ENCODE measurements at regions not wholly inside any gene's neighbourhood (a gene's known extent, or its start where the extent isn't known, plus 50 kb on each side); places are given as distances from the start of the nearest gene placed in this dataset.

GRCh38 chr2:15786003-15786654 lies 154.2 kb upstream of the MYCN start:
- Histone ChIP-seq H3F3A (ENCODE audit: insufficient read depth, low read length) (no peaks in the 10 kb centered on the region), H3K4me1 (ENCODE audit: low read length) (no peaks in the 10 kb centered on the region)

DNA sequence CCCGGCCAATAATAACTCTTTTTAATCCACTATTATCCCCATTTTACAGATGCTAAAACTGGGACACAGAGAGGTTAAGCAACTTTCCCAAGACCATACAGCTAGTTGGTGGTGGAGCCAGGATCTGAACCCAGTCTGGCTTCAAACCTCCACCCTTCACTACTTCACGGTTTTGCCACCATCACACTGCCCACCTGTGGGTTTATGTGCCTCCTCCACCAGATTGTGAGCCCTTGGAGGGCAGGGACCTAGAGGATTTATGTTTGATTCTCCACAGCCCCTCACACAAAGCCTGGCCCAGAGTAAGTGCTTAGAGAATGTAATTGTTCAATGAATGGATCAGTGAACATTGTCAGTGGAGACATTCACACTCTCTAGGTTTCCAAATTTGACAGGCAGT lies 153.4 kb upstream of the MYCN start:
- H3K27me3 ChIP-seq (replicated peaks; ENCODE audit: insufficient read depth, low read length) = no peaks in the 10 kb centered on the region
- no peak for DNase-seq
- H3F3A ChIP-seq (ENCODE audit: insufficient read depth, low read length) = no peaks in the 10 kb centered on the region
- H3K79me2 ChIP-seq (ENCODE audit: low read length) = no peaks in the 10 kb centered on the region
- no peak overlapping the region for H3K27ac ChIP-seq (ENCODE audit: low read length)
- H4K20me1 ChIP-seq (ENCODE audit: insufficient read depth, low read length) = no peaks in the 10 kb centered on the region
- H3K36me3 ChIP-seq (replicated peaks; ENCODE audit: insufficient read depth, low read length) = no peaks in the 10 kb centered on the region
- H3K4me1 ChIP-seq (ENCODE audit: low read length) = no peaks in the 10 kb centered on the region
- no peak for TF ChIP-seq EZH2phosphoT487 (IDR thresholded peaks at IDR 0.05; ENCODE audit: low read length)
- TF ChIP-seq, protein P1, sequence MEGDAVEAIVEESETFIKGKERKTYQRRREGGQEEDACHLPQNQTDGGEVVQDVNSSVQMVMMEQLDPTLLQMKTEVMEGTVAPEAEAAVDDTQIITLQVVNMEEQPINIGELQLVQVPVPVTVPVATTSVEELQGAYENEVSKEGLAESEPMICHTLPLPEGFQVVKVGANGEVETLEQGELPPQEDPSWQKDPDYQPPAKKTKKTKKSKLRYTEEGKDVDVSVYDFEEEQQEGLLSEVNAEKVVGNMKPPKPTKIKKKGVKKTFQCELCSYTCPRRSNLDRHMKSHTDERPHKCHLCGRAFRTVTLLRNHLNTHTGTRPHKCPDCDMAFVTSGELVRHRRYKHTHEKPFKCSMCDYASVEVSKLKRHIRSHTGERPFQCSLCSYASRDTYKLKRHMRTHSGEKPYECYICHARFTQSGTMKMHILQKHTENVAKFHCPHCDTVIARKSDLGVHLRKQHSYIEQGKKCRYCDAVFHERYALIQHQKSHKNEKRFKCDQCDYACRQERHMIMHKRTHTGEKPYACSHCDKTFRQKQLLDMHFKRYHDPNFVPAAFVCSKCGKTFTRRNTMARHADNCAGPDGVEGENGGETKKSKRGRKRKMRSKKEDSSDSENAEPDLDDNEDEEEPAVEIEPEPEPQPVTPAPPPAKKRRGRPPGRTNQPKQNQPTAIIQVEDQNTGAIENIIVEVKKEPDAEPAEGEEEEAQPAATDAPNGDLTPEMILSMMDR (IDR thresholded peaks at IDR 0.05; ENCODE audit: low read length) = no peak
- no peak for TF ChIP-seq EZH2 (optimal IDR thresholded peaks at IDR 0.05; ENCODE audit: low read depth, low read length)
- no peak overlapping the region for H3K4me3 ChIP-seq (ENCODE audit: low read length)
- H3K4me2 ChIP-seq (ENCODE audit: low read depth, low read length) = no peak overlapping the region
- H3K9ac ChIP-seq (ENCODE audit: low read length) = no peak overlapping the region
- H3K9me2 ChIP-seq (replicated peaks; ENCODE audit: insufficient read depth, low read length) = no peaks in the 10 kb centered on the region
- H2AFZ ChIP-seq (ENCODE audit: low read length) = no peak overlapping the region
- no peaks in the 10 kb centered on the region for H3K9me3 ChIP-seq (replicated peaks; ENCODE audit: insufficient read depth, low read length)

More at GRCh38 chr2:15786003-15786654, 154.2 kb upstream of the MYCN start:
- Histone ChIP-seq H3K9me3 (replicated peaks; ENCODE audit: insufficient read depth, low read length) (no peaks in the 10 kb centered on the region), H3K27ac (ENCODE audit: low read length) (no peak overlapping the region), H3K4me2 (ENCODE audit: low read depth, low read length) (no peak overlapping the region), H3K36me3 (replicated peaks; ENCODE audit: insufficient read depth, low read length) (no peaks in the 10 kb centered on the region), H3K9me2 (replicated peaks; ENCODE audit: insufficient read depth, low read length) (no peaks in the 10 kb centered on the region), H4K20me1 (ENCODE audit: insufficient read depth, low read length) (no peaks in the 10 kb centered on the region), H2AFZ (ENCODE audit: low read length) (no peak overlapping the region), H3K4me3 (ENCODE audit: low read length) (no peak overlapping the region), H3K9ac (ENCODE audit: low read length) (no peak overlapping the region), H3K79me2 (ENCODE audit: low read length) (no peaks in the 10 kb centered on the region), H3K27me3 (replicated peaks; ENCODE audit: insufficient read depth, low read length) (no peaks in the 10 kb centered on the region)
- DNase-seq = no peak
- no peak for TF ChIP-seq EZH2phosphoT487 (IDR thresholded peaks at IDR 0.05; ENCODE audit: low read length)
- TF ChIP-seq, protein P1 (IDR thresholded peaks at IDR 0.05; ENCODE audit: low read length) = no peak
- no peak for TF ChIP-seq EZH2 (optimal IDR thresholded peaks at IDR 0.05; ENCODE audit: low read depth, low read length)

GRCh38 chr2:15787535-15788454 lies 152.6 kb upstream of the MYCN start:
- H3K27me3 ChIP-seq (replicated peaks; ENCODE audit: insufficient read depth, low read length) = no peaks in the 10 kb centered on the region
- no peaks in the 10 kb centered on the region for H3K4me1 ChIP-seq (ENCODE audit: low read length)
- H3K9me2 ChIP-seq (replicated peaks; ENCODE audit: insufficient read depth, low read length) = no peaks in the 10 kb centered on the region
- H3K36me3 ChIP-seq (replicated peaks; ENCODE audit: insufficient read depth, low read length) = no peaks in the 10 kb centered on the region
- H3K4me2 ChIP-seq (ENCODE audit: low read depth, low read length) = no peak overlapping the region
- TF ChIP-seq EZH2phosphoT487 (IDR thresholded peaks at IDR 0.05; ENCODE audit: low read length) (no peak), EZH2 (optimal IDR thresholded peaks at IDR 0.05; ENCODE audit: low read depth, low read length) (no peak)
- TF ChIP-seq, protein P1 (IDR thresholded peaks at IDR 0.05; ENCODE audit: low read length) = no peak
- no peak for DNase-seq
- H4K20me1 ChIP-seq (ENCODE audit: insufficient read depth, low read length) = no peaks in the 10 kb centered on the region
- H3K27ac ChIP-seq (ENCODE audit: low read length) = no peak overlapping the region
- no peak overlapping the region for H3K9ac ChIP-seq (ENCODE audit: low read length)
- H3K4me3 ChIP-seq (ENCODE audit: low read length) = no peak overlapping the region
- H3F3A ChIP-seq (ENCODE audit: insufficient read depth, low read length) = no peaks in the 10 kb centered on the region
- H3K9me3 ChIP-seq (replicated peaks; ENCODE audit: insufficient read depth, low read length) = no peaks in the 10 kb centered on the region
- H2AFZ ChIP-seq (ENCODE audit: low read length) = no peak overlapping the region
- no peaks in the 10 kb centered on the region for H3K79me2 ChIP-seq (ENCODE audit: low read length)
